Brain microvascular endothelial cell (primary cell): ENCODE measurements at regions not wholly inside any gene's neighbourhood (a gene's known extent, or its start where the extent isn't known, plus 50 kb on each side); places are given as distances from the start of the nearest gene placed in this dataset.

Experiments
- DNase-seq: peaks from one replicate; pipeline ENCODE4 v3.0.0-alpha.2; 2020
- H3K27ac ChIP-seq: fragments of 250-450 bp; sonication (Bioruptor Pico); 2 replicates; pipeline ENCODE4 v1.5.1; 2020; ENCODE audit warnings: mild to moderate bottlenecking, moderate library complexity
- H3K27me3 ChIP-seq: fragments of 250-450 bp; sonication (Bioruptor Pico); replicated peaks from 2 replicates; pipeline ENCODE4 v1.5.1; 2020; ENCODE audit warnings: mild to moderate bottlenecking
- H3K36me3 ChIP-seq: fragments of 250-450 bp; sonication (Bioruptor Pico); replicated peaks from 2 replicates; pipeline ENCODE4 v1.5.1; 2020; ENCODE audit warnings: mild to moderate bottlenecking
- H3K4me3 ChIP-seq: 2 replicates; pipeline ENCODE4 v1.5.1; 2011; ENCODE audit warnings: low read depth, mild to moderate bottlenecking, control low read depth, low read length, moderate library complexity
- CTCF ChIP-seq: IDR thresholded peaks from 2 replicates; pipeline ENCODE4 v1.5.1; 2011; ENCODE audit warnings: low read depth, mild to moderate bottlenecking, moderate library complexity, low read length, control low read depth, inconsistent platforms; ENCODE audit errors: missing control alignments
- in situ Hi-C: cut with HindIII; loops from 2 replicates; pipeline ENCODE4 v1.10.0; 2017; ENCODE audit warnings: low sequenced_read_pairs, low pct_ligation_motif_present

- no peak overlapping the region for H3K27ac ChIP-seq
- H3K27me3 ChIP-seq: no peaks in the 10 kb centered on the region
- no peak for DNase-seq
- no peak for TF ChIP-seq CTCF
- no peak overlapping the region for H3K4me3 ChIP-seq
- in situ Hi-C loops: loop anchor here (25.0 kb wide), 1 partner anchor 406 kb away; the partner anchor contains the start of gene TRIB2
- H3K36me3 ChIP-seq: no peaks in the 10 kb centered on the region
These were observed 410.8 kb upstream of the TRIB2 start for GRCh38 chr2:12305931-12306330.

- Histone ChIP-seq H3K27me3 (no peaks in the 10 kb centered on the region), H3K4me3 (no peak overlapping the region), H3K36me3 (no peaks in the 10 kb centered on the region), H3K27ac (no peak overlapping the region)
- TF ChIP-seq CTCF: no peak
- in situ Hi-C loops: loop anchor here (25.0 kb wide), 1 partner anchor 402 kb away; the partner anchor contains the start of gene TRIB2
- DNase-seq: no peak
These were observed 406.3 kb upstream of the TRIB2 start for GRCh38 chr2:12310399-12310798.

GRCh38 chr2:12313445-12314126, 403.1 kb upstream of the TRIB2 start:
- in situ Hi-C loops: loop anchor here (25.0 kb wide), 1 partner anchor 399 kb away; the partner anchor contains the start of gene TRIB2
- Histone ChIP-seq H3K27ac (no peak overlapping the region), H3K4me3 (no peak overlapping the region), H3K27me3 (no peaks in the 10 kb centered on the region), H3K36me3 (no peaks in the 10 kb centered on the region)
- TF ChIP-seq CTCF: no peak
- DNase-seq: no peak

GRCh38 chr2:12314127-12314760, 402.5 kb upstream of the TRIB2 start:
- H3K4me3 ChIP-seq: no peak overlapping the region
- DNase-seq: no peak
- H3K27ac ChIP-seq: no peak overlapping the region
- no peaks in the 10 kb centered on the region for H3K36me3 ChIP-seq
- in situ Hi-C loops: loop anchor here (25.0 kb wide), 1 partner anchor 398 kb away; the partner anchor contains the start of gene TRIB2
- no peak for TF ChIP-seq CTCF
- H3K27me3 ChIP-seq: no peaks in the 10 kb centered on the region

GRCh38 chr2:12315224-12315623, 401.5 kb upstream of the TRIB2 start:
- no peaks in the 10 kb centered on the region for H3K27me3 ChIP-seq
- no peak for TF ChIP-seq CTCF
- H3K36me3 ChIP-seq: no peaks in the 10 kb centered on the region
- H3K4me3 ChIP-seq: no peak overlapping the region
- in situ Hi-C loops: loop anchor here (25.0 kb wide), 1 partner anchor 397 kb away; the partner anchor contains the start of gene TRIB2
- H3K27ac ChIP-seq: no peak overlapping the region
- no peak for DNase-seq
